ENCODE measurements at regions not wholly inside any gene's neighbourhood (a gene's known extent, or its start where the extent isn't known, plus 50 kb on each side); places are given as distances from the start of the nearest gene placed in this dataset.

GRCh38 chr2:234245945-234246344 is 195.4 kb downstream of the SPP2 start:
- no peaks in the 10 kb centered on the region for H3K9me3 ChIP-seq (replicated peaks in 1 of 3)
- H3K27ac ChIP-seq = no peak overlapping the region
- H3K4me3 ChIP-seq = no peak overlapping the region
- H3K27me3 ChIP-seq = no peaks in the 10 kb centered on the region
- TF ChIP-seq, protein P1, sequence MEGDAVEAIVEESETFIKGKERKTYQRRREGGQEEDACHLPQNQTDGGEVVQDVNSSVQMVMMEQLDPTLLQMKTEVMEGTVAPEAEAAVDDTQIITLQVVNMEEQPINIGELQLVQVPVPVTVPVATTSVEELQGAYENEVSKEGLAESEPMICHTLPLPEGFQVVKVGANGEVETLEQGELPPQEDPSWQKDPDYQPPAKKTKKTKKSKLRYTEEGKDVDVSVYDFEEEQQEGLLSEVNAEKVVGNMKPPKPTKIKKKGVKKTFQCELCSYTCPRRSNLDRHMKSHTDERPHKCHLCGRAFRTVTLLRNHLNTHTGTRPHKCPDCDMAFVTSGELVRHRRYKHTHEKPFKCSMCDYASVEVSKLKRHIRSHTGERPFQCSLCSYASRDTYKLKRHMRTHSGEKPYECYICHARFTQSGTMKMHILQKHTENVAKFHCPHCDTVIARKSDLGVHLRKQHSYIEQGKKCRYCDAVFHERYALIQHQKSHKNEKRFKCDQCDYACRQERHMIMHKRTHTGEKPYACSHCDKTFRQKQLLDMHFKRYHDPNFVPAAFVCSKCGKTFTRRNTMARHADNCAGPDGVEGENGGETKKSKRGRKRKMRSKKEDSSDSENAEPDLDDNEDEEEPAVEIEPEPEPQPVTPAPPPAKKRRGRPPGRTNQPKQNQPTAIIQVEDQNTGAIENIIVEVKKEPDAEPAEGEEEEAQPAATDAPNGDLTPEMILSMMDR (IDR thresholded peaks at IDR 0.05) = no peak
- no peak for TF ChIP-seq POLR2A (IDR thresholded peaks at IDR 0.05)
- WGBS, 4 donors = 61 to 69% (median 65%) methylated on average over 5 of the region's 5 CpGs
- no peaks in the 10 kb centered on the region for H3K36me3 ChIP-seq (replicated peaks in 1 of 2)
- intact Hi-C loops (cut with DNase I) = no loop called here
- DNase-seq = no peak
- no peaks in the 10 kb centered on the region for H3K4me1 ChIP-seq (replicated peaks in 1 of 2)

DNA sequence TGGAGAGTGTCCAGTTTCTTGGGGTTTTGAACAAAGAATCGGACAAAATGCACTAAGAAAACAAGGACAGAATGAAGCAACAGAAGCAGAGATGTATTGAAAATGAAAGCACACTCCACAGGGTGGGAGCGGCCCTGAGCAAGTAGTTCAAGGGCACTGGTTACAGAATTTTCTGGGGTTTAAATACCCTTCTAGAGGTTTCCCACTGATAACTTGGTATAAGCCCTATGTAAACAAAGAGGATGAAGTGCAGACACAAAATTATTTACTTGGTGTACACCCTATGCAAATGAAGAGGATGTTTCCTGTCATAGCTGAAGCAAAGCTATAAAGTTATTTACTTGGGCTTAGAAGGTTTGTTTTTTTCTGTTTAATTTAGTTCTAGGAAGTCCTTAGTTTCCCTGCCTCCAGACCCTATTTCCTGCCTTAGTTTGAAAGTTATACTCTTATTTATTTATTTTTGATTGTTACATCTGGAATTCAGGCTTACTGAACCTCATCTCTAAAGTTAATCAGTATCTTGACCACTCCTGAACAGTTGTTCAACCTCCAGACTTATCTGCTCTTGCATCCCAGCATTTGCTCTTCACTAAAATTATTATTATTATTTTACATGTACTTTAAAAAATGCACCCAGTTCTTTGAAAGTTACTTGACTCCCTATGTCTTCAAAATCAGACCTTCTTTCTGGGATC is 193.5 kb downstream of the SPP2 start:
- WGBS, 4 donors = 31 to 57% (median 33%) methylated on average over 2 of the region's 2 CpGs
- H3K4me1 ChIP-seq (replicated peaks in 1 of 2) = no peaks in the 10 kb centered on the region
- TF ChIP-seq, protein P1 (IDR thresholded peaks at IDR 0.05) = no peak
- TF ChIP-seq POLR2A (IDR thresholded peaks at IDR 0.05) = no peak
- intact Hi-C loops (cut with DNase I) = no loop called here
- H3K27ac ChIP-seq = no peak overlapping the region
- H3K4me3 ChIP-seq = no peak overlapping the region
- H3K27me3 ChIP-seq = no peaks in the 10 kb centered on the region
- no peaks in the 10 kb centered on the region for H3K9me3 ChIP-seq (replicated peaks in 1 of 3)
- no peak for DNase-seq
- H3K36me3 ChIP-seq (replicated peaks in 1 of 2) = no peaks in the 10 kb centered on the region

- TF ChIP-seq, protein P1 (IDR thresholded peaks at IDR 0.05) = no peak
- no peak for TF ChIP-seq POLR2A (IDR thresholded peaks at IDR 0.05)
- no peak overlapping the region for H3K4me3 ChIP-seq
Measured at GRCh38 chr2:234242459-234242836, 191.9 kb downstream of the SPP2 start.

GRCh38 chr2:234241656-234242458 is 191.4 kb downstream of the SPP2 start:
- H3K27me3 ChIP-seq = no peaks in the 10 kb centered on the region
- intact Hi-C loops (cut with DNase I) = no loop called here
- whole genome bisulfite sequencing, 4 donors = 79 to 85% (median 84%) methylated on average over 13 of the region's 13 CpGs
- TF ChIP-seq, protein P1 (IDR thresholded peaks at IDR 0.05) = no peak
- TF ChIP-seq POLR2A (IDR thresholded peaks at IDR 0.05) = no peak
- no peaks in the 10 kb centered on the region for H3K4me1 ChIP-seq (replicated peaks in 1 of 2)
- no peaks in the 10 kb centered on the region for H3K9me3 ChIP-seq (replicated peaks in 1 of 3)
- H3K27ac ChIP-seq = no peak overlapping the region
- no peak for DNase-seq
- no peak overlapping the region for H3K4me3 ChIP-seq
- no peaks in the 10 kb centered on the region for H3K36me3 ChIP-seq (replicated peaks in 1 of 2)

More at GRCh38 chr2:234242459-234242836, 191.9 kb downstream of the SPP2 start:
- 62 to 79% (median 72%) methylated on average over 3 of the region's 3 CpGs for WGBS, 4 donors
- H3K27me3 ChIP-seq = no peaks in the 10 kb centered on the region
- no peaks in the 10 kb centered on the region for H3K9me3 ChIP-seq (replicated peaks in 1 of 3)
- intact Hi-C loops (cut with DNase I) = no loop called here
- no peaks in the 10 kb centered on the region for H3K36me3 ChIP-seq (replicated peaks in 1 of 2)
- no peaks in the 10 kb centered on the region for H3K4me1 ChIP-seq (replicated peaks in 1 of 2)
- H3K27ac ChIP-seq = no peak overlapping the region
- DNase-seq = no peak
